NCI-H2107 treated with DMSO at 0.1 percent for 48 hours (cell line): ENCODE measurements at regions not wholly inside any gene's neighbourhood (a gene's known extent, or its start where the extent isn't known, plus 50 kb on each side); places are given as distances from the start of the nearest gene placed in this dataset.
A peak's percentile ranks its signal among the peaks of the same experiment; 100 is the strongest.
"Not testable (repeated sequence)": the region's sequence is repeated elsewhere in the genome, so short reads cannot be mapped to it uniquely, and the experiment has no call there.

Source experiments
- DNase-seq: peaks from one replicate; lab custom pipeline; 2025; ENCODE audit not compliant: unreplicated experiment; lab: John Stamatoyannopoulos, UW

DNA sequence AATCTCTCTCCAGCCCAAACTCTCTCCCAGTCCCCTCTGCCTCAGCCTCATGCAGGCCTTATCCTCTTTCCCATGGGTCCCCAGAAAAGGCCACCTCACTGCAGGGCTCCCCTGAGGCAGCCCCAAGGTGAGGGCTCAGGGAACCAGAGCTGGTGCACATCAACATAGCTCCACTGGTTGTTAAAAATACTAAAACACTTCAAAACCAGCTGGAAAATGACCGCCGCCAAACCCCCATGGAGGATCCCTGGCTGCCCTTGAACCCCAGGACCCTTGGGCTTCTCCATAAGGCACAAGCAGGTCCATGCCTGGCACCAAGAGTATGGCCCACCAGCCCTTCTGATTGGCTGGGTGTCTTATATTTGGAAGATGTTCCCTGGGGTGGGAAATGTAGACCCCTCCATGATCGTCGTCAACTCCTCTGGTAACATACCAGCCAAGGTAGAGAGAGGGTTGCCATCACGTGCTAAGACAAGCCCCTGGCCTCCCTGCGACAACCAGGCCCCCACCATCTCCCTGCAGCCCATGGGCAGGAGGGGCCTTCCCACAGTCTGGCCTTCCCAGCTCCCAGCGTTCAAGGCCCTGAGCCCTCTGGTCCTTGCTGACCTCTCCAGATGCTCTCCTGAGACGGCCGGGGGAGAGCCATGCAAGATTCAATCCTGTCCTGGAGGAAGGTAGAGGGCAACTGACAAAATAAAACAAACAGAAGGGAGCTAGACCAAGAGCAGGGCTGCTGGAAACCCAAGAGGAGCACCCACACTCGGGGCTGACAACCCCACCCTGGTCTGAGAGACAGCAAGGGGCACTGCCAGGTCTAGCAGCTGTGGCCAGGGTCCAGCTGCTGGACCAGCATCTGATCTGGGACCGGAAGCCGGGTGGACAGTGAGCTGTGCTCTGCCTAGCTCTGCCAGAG, 132.1 kb upstream of the PRR20G start:
- no peak for DNase-seq

DNA sequence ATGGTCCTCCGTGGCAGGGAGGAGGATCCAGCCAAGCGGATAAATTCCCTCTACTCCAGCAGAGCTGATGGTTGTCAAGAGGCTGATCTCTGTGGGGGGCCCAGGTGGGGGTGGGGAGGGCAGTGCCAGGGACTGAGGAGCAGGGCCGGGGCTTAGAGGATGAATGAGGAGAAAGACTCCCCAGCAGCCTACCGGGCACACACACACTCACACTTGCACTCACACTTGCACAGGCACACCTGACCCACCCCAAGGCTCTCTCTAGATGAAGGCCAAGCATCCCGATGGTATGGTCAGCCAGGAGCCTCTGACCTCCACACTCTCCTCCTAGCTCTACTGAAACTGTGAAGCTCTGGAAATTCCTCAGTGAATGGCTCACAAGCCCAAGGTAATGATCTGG, 131.3 kb upstream of the PRR20G start:
- DNase-seq = no peak

DNA sequence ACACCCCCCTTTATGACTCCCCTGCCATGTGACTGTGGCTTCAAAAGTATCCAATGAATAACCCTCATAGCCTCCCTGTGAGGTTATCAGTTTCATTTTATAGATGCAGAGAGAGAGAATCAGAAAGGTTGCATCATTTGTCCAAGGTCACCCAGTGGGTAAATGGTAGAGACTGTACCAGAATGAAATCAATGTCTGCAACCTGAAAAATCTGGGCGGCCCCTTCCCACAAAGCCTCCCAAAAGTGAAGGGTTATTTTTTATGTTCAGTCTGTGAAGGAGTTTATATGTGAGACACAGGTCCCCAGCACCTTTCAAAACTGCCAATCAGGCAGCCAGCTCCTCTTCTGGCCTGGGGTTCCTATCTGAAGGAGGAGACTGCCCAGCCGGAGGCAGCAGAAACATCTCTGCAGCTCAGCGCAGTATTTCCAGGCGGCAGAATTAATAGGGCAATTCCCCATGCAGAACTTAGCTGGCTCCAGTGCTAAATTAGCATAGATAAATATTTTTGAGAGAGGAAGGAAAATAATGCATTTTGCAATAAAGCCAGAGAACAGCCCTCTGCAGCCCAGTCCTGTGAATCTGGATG, 130.8 kb upstream of the PRR20G start:
- DNase-seq = no peak

DNA sequence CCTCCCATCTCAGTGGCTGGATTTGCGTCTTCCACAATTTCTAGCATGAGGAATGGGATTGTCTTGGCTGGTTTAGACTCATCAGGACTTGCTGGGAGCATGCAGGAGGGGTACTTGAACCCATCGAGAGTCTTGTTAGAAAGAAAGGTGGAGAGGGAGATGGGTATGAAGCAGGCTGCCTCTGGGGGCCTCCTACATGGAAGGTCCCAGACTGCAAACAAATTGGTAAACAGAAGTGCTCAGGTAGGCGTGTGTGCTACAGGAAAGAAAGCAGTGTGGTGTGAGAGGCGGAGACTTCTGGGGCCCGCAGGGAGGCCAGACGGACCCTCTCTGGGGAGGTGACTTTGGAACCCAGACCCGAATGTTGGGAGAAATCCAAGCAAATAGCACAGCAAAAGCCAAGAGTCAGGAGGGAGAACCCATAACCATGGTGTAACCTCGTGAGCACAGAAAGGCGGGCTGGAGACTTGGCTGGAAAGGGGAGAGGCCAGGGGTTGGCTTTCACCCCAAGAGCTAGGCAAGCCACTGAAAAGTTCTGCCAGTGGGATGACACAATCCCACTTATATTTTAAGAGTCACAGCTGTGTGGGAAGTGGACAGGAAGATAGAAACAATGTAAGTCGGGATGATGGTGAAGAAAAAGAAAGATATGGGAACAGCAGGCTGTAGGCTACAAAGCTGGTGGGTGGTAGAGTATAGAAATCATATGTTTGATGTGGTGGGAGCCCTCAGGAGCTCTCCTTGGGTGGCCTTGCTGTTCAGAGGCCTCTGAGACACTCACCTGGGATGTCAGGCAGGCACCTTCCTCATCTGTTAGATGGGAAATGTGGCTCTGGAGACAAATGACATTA, 130.1 kb upstream of the PRR20G start:
- no peak for DNase-seq

DNA sequence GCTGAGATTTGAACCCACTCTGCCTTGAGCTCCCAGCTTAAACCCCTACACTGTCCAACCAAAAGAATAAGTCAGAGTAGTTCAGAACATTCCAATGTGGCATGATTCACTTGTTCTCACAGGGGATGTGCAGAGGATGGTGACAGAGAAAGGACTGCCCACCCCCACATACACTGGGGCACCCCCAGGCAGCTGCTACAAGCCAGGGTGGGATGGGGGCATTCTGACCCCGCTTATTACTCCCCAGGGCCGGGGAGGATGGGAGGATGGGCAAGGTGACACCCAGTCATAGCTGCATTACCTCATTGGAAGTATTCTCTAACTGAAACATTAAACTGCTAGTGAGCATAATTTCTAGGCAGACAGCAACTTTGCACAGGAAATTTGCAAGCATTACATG, 126.0 kb upstream of the PRR20G start:
- DNase-seq = no peak

DNA sequence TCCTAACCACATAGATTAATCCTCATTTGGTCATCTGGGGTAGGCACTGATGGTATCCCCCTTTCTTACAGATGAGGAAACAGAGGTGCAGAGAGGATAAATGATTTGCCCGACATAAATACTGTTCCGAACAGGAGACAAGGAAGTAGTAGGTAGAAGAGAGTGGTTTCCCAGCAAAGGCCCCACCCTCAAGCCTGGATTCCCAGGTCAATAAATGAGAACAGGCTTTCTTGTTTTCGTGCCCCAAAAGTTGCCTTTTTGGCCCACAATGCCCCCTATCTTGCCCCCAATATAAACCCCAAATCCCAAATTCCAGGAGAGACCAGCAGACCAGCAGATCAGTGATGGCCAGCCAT, 125.5 kb upstream of the PRR20G start:
- DNase-seq = no peak

DNA sequence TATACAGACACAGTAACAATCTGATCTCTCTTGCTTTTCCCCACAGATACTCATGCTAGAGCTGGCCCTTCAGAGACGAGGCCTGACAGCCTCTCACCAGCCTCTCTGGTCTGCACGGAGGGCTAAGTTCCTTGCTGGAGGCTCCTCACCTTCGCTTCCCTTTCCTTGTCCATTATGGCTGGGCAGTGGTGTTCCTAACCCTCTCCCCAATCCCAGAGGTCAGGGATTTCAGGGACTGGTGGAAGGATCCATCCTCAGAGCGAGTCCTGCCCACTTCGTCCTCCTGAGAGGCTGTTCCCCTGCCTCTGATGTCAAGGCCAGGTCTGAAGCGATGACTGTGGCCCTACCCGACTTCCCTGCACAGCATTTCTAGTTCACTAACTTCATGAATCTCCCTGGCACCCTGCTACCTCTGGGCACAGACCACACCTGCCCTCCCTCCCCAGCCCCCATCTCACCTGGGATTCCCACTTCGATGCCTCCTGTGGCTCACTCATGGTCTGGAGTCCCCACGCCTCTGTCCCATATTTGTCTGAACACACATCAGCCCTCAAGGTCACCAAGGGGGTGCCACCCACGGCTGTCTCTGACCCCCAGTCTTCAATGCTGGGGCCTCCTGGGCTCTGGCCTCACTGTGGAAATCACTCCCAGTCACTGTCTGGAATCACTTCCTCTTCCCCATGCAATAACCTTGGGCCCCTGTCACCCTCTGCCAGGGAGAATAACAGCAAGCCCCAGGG, 124.9 kb upstream of the PRR20G start:
- DNase-seq = no peak

DNA sequence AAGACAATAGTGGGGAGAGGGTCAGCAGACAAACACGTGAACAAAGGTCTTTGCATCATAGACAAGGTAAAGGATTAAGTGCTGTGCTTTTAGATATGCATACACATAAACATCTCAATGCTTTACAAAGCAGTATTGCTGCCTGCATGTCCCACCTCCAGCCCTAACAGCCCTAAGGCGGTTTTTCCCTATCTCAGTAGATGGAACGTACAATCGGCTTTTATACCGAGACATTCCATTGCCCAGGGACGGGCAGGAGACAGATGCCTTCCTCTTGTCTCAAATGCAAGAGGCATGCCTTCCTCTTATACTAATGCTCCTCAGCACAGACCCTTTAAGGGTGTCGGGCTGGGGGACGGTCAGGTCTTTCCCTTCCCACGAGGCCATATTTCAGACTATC, 124.0 kb upstream of the PRR20G start:
- not testable (repeated sequence) for DNase-seq

DNA sequence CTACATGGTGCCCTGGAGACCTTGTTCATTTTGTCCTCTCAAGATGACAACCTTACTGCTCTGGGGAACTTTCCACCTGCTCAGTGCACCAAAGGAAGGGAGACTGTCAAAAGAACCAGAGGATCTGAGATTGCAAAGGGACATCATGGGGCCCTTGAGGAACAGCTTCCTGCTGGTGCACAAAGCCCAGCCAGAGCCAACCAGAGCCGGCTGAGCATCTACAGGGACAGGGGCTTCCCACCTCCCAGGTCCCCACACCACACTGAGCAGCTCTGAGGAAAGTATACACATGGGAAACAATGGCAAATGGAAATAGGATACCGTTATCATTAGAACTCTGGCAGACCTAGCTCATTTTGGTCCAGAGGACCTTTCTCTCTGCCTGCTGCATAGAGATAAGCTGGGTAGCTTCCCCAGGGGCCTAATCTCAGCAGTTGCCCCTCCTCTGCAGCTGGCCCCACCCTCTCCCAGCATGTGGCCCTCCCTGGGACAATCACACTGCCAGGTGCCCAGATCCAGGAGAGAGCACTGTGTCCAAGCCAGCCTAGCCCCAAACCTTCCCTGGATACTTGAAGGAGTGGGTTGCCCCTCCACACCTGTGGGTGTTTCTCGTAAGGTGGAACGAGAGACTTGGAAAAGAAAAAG, 123.4 kb upstream of the PRR20G start:
- peak; percentile 75 for DNase-seq

DNA sequence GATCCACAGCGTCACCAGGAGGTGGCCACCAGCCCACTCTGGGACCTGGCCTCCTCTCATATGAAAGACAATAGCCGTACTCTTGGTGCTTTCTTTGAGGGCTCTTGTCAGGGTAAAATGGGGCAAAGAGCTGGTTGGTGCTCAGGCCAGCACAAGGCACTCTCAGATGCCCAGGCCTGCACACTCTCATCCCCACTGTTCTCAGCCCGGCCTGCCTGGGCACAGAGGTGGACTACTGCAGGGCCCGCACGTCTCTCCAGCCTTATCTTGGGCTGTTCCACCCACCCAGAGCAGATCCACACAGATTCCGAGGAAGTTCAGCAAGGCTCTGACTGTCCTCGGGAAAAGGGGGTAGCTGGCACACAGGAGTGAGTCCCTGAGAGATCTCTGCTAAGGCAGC, 122.8 kb upstream of the PRR20G start:
- DNase-seq = no peak

DNA sequence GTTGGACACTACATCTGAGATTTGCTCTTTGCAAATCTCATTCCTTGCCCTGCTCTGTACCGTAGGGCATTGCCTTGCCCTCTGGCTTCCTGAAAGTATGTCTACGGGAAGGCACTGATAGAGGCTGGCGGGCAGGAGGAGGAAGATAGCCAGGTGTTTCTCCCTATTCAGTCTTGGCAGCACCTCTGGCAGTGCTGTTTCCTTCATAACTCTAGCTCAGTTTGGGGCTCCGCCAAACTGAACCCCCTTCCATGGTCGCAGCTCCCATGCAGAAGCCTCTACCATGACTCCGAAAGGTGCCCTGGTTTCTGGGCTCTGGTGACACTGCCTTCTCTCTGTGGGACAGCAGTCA, 122.3 kb upstream of the PRR20G start:
- no peak for DNase-seq

DNA sequence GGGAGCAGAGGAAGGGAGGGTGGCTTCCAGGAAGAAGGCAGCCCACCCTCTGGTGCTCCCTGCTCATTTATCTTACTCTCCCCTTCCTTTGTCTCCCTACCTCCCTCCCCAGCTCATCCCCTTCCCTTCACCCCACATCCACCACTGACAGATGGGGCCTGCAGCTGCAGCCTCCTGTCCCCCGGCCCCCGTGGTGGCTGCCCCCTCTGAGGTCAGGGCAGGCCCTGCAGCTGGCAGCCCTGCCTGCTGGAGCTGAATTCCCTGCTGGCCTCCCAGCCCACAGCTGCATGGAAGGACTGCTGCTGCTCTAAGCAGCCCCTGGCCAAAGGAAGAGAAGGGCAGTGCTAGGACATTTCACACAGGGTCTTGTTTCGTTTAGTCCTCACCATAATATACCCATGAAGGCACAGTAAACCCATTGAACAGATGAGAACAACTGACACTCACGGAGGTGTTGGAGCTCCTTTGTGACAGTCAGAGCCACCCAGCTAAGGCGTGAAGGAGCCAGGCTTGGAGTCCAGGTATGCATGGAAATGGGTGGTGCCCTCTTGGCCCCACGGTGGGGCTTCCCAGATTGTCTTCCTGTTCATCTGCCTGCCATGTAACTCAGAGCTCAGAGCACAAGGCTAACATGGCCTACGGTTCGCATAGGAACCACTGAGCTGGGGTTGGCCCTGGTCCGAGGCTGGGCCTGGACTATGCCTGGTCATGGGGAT, 121.7 kb upstream of the PRR20G start:
- DNase-seq = no peak

DNA sequence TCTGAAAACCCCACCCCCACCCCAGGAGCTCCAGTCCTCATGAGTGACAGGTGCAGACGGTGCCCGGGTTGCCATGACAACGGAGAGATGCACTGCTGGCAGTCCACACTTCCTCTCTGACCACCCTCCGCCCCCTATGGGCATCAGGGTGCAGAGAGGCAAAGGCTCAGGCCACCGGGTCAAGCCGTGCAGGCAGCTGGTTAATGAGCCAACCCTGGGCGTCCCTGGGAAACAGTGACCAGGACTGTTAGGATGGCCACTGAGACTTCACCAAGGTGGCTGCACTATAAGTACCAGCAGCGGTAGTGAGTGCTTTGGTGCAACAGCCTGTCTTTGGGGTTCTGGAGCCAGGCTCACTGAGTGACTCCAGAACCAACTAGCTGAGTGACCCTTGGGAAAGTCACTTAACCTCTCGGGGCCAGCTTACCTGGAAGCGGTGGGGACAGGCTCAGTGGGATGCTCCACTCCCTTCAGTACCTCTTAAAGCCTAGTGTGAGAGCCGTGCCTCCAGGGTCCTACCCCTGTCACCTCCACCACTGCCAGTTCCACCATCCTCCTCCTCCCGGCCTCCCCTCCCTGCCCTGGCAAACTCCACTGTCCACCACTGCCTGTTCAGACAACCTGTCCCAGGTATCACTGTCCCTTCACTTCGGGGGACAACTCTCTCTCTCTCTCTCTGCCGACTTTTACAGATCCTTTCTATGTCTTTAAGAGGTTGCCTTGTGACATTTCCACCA, 121.0 kb upstream of the PRR20G start:
- no peak for DNase-seq

DNA sequence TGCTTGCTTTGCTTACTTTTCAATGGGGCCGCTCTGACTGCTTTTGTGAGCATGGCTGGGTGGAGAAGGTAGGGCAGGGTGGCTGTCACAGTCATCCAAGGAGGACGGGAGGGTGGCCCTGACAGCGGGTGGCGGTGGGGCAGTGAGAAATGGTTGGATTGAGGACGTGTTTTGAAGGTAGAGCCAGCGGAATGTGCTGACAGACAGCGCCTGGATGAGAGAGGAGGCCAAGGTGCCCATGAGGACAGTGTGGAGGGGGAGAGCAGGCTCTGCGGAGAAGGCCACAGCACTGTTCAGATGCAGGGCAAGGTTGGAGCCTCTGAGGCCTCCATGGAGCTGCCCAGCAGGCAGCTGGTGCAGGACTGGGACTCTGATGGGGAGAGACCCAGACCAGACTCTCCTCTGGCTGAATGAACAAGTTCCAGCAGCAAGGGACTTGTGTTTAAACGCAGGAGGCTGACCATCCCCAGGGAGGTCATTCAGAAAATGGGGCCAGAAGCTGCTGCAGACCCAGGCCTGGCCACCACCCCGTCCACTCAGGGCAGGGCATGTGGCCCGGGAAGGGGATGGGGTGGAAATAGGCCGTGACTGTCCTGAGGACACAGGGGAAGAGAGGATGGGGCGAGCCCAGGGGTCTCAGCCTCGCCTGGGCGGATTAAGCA, 120.3 kb upstream of the PRR20G start:
- DNase-seq = no peak

DNA sequence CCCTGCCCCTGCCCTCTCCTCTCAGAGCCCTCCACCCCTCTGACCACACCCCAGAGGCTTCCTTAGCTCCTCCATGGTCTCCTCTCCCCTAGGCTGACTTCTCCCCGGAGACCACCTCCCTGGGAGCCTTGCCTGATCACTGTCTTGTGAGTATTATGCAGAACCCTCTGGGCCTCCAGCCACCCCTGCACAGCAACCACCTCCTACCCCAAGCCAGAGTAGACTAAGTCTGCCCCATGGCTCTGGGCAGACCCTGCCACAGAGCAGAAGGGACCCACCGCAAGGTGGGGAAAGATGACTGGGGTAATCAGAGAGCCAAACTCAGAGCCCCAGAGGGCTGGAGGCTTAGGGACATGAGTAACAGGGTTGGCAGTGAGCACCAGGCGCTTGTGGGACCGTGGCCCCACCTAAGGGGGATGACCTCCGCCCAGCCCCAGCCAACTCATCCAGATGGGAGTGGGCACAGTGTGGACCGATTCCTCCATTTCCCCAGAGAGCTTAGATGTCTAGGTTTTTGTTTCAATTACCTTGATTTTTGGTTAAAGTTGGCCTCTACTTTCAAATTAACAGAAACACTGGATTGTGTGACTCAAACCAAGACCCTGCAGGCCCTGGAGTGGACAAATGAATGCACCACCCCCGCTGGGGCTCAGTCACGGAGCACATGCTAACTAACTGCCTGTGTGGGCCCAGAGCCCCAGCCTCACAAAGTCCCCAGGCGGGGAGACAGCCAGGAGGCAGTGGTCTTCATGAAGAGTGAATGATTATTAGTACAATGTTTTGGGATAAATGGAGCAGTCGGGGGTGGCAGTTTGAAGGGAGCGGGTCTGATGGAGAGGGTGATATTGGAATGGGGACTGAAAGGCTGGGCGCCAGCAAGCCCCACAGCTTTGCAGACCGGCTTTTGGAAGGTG, 119.4 kb upstream of the PRR20G start:
- DNase-seq = no peak

DNA sequence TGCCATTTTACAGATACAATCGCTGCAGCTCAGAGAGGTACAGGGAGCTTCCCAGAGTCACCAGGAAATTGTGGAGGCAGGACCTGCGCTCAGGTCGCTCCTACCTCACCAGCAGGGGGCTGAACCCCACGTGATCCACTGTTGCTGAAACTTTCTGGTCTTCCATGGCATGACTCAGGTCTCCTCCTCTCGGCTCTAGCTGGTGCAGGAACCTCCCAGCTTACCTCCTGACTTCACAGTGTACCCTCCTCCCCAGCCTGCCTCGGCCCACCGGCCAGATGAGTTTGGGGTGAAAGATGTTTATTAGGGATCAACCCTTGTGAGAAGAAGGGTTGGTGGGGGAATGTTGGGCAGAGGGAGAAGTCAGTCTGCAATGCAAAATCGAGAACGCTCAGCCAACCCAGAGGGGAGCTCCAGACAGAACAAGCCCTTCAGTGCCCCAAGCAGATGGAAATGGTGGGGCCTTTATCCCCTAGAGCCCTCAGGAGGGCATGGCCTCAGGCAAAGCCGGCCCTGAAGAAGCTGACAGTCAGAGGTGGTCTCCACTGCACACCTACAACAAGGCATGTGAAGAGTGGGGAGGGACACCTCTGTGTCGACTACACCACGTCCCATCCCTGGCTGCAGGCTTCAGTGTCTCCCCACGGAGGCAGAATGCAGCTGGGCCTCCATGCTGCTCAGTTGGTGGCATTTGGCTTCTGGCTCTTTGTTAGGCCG, 118.6 kb upstream of the PRR20G start:
- no peak for DNase-seq

DNA sequence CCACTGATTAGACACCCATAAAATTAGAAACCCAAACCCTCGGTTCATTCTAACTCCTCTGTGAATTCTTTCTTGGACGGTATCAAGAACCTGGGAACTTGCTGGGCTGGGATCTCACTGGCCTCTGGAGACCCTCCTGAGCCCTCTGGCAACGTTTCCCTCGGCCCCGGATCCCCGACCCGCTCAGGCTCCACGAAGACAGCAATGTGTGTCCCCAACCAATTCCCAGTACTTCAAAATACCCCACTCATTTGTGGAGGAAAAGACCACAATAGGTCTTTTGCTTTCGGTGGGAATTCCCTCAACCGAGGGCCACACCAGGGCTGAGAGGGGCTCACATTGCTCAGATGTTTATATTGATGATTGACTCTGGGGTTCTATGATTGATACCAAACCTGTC, 117.9 kb upstream of the PRR20G start:
- no peak for DNase-seq
